Neutrophil (primary cell): ENCODE measurements at regions not wholly inside any gene's neighbourhood (a gene's known extent, or its start where the extent isn't known, plus 50 kb on each side); places are given as distances from the start of the nearest gene placed in this dataset.

Experiments
- H3K27ac ChIP-seq: fragments of 200-600 bp; sonication (generic); 2 replicates; pipeline ENCODE4 v1.5.1; 2016; ENCODE audit warnings: mild to moderate bottlenecking, moderate library complexity
- H3K27me3 ChIP-seq: fragments of 200-600 bp; sonication (generic); 2 replicates; pipeline ENCODE4 v1.6.0; 2016; ENCODE audit warnings: mild to moderate bottlenecking
- H3K36me3 ChIP-seq: fragments of 200-600 bp; sonication (generic); 2 replicates; pipeline ENCODE4 v1.5.1; 2017
- H3K4me1 ChIP-seq, 2 experiments: fragments of 200-600 bp in 1 of 2; sonication (generic) in 1 of 2; 1 replicate in 1 of 2; 2 replicates in 1 of 2; pipeline versions ENCODE4 v1.5.1 to v1.6.1; 2013 to 2016; ENCODE audit warnings: low read depth in 1 of 2, low read length in 1 of 2, mild to moderate bottlenecking in 1 of 2, moderate library complexity in 1 of 2; ENCODE audit not compliant: control insufficient read depth in 1 of 2, insufficient read depth in 1 of 2
- H3K4me3 ChIP-seq, 2 experiments: fragments of 200-600 bp in 1 of 2; sonication (generic) in 1 of 2; 1 replicate in 1 of 2; 2 replicates in 1 of 2; pipeline ENCODE4 v1.5.1; 2013 to 2016; ENCODE audit warnings: low read depth in 1 of 2, low read length in 1 of 2, mild to moderate bottlenecking in 1 of 2, moderate library complexity in 1 of 2
- H3K9me3 ChIP-seq: fragments of 200-600 bp; sonication (generic); 2 replicates; pipeline ENCODE4 v1.5.1; 2016
- CTCF ChIP-seq: fragments of 200-600 bp; sonication (generic); IDR thresholded peaks from 2 replicates; pipeline ENCODE4 v1.5.1; 2016; ENCODE audit warnings: antibody characterized with exemption

- TF ChIP-seq CTCF = no peak
- Histone ChIP-seq H3K4me1 (peaks cover 26 to 29% of the 10 kb centered on the region in 2 experiments), H3K27ac (peak overlapping the region; percentile 78), H3K9me3 (no peaks in the 10 kb centered on the region), H3K4me3 (no peak overlapping the region), H3K36me3 (no peaks in the 10 kb centered on the region), H3K27me3 (no peaks in the 10 kb centered on the region)
These were observed 116.5 kb upstream of the SVIL start for GRCh38 chr10:29751240-29751639.

DNA sequence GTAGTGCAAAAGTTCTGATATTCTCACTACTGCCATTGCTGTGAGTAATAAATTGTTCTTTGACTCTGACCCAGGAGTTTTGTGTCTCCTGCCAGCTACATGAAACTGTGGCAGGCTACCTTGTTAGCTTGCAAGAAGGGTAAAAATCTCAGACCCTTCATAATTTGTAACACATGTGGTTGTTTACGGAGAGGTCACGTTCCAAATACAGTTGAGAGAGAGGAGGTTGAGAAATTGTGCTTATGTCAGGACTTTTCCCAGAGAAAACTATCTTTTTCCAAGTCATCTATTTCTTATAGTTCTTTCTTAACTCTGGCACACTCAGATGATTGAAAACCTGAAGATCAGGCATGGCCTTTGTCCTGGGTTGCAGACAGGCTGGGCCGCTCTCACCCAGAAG lies 114.4 kb upstream of the SVIL start:
- TF ChIP-seq CTCF = no peak
- Histone ChIP-seq H3K9me3 (no peaks in the 10 kb centered on the region), H3K27ac (no peak overlapping the region), H3K36me3 (no peaks in the 10 kb centered on the region), H3K27me3 (no peaks in the 10 kb centered on the region), H3K4me1 (peaks cover 26 to 29% of the 10 kb centered on the region in 2 experiments), H3K4me3 (no peak overlapping the region)

GRCh38 chr10:29748109-29748650 lies 113.4 kb upstream of the SVIL start:
- Histone ChIP-seq H3K9me3 (no peaks in the 10 kb centered on the region), H3K4me1 (peaks cover 20 to 25% of the 10 kb centered on the region in 2 experiments), H3K36me3 (no peaks in the 10 kb centered on the region), H3K27ac (no peak overlapping the region), H3K27me3 (no peaks in the 10 kb centered on the region), H3K4me3 (no peak overlapping the region)
- no peak for TF ChIP-seq CTCF

DNA sequence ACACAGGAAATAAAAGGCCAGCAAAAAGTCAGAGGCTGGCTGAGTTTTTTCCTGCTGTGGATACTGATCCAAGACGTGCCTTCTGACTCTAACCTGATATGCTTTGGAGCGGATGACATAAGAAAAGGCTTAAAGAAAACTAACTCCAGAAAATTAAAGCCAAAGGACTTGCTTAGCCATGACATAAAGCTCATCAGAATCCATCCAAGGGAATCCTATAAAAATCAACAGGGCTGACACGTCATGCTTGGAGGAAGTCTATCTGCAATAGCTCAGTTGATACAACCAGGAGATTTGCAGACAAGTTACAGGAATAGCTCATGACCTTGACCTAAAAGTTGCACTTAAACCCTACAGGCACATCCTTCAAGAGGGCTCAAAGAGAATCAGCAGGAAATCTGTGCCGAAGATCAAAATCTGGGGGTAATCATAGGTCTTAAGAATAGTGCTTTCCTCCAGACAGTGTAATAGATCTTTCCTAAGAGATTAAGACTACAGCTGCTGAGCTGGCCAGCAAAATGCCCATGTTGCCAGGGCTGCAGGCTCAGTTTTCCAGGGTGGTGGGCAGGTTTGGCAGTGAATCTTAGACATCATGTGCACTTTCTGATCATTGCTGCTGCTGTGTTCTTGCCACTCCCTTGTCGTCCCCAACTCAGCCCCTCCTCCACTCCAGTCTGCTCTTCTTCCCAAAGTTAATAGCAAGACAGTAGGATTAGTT lies 111.5 kb upstream of the SVIL start:
- Histone ChIP-seq H3K27me3 (no peaks in the 10 kb centered on the region), H3K4me3 (no peak overlapping the region), H3K4me1 (peaks cover 5 to 8% of the 10 kb centered on the region in 2 experiments), H3K27ac (no peak overlapping the region), H3K9me3 (no peaks in the 10 kb centered on the region), H3K36me3 (no peaks in the 10 kb centered on the region)
- TF ChIP-seq CTCF = no peak

DNA sequence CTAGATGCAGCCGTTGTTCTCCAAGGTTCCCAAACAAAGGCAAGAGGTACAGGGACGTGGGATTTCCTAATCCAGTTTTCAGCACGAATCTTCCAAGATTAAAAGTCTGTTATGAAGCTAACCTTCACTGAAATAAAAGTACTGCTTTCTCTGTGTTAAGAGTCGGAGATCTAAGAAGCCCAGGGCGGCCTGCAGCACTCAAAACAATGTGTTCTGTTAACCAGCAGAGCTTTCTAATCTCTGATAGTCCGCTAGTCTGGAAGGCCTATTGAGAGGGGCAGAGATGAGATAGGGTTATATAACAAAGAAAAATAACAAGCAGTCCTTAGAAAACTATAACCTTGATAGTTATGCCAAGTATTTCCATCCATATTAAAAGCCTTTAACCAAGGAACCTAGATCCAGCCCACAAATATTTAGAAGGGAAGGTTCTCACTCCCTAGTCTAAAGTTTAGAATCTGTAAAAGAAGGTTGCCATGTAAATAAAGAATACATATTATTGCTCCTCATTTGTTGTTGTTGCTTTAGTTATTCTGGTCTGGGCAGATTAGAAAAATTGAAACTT lies 106.3 kb upstream of the SVIL start:
- TF ChIP-seq CTCF = no peak
- no peaks in the 10 kb centered on the region for H3K36me3 ChIP-seq
- no peak overlapping the region for H3K27ac ChIP-seq
- H3K9me3 ChIP-seq = no peaks in the 10 kb centered on the region
- H3K4me3 ChIP-seq = no peak overlapping the region
- no peaks in the 10 kb centered on the region for H3K27me3 ChIP-seq
- H3K4me1 ChIP-seq = peaks cover 8 to 9% of the 10 kb centered on the region in 2 experiments
